GM12878 (cell line): ENCODE measurements at regions not wholly inside any gene's neighbourhood (a gene's known extent, or its start where the extent isn't known, plus 50 kb on each side); places are given as distances from the start of the nearest gene placed in this dataset.
A peak's percentile ranks its signal among the peaks of the same experiment; 100 is the strongest.

ENCODE experiments used
- E2F4 ChIP-seq: IDR thresholded peaks from 2 replicates; pipeline ENCODE4 v1.6.1; 2012; ENCODE audit warnings: low read depth, low read length, improper control_type of control experiment
- JUNB ChIP-seq: IDR thresholded peaks from 2 replicates; pipeline ENCODE4 v1.6.1; 2016; ENCODE audit warnings: antibody characterized with exemption, mild to moderate bottlenecking
- JUND ChIP-seq: IDR thresholded peaks from 2 replicates; pipeline ENCODE4 v1.6.1; 2012; ENCODE audit warnings: low read depth, mild to moderate bottlenecking, low read length, improper control_type of control experiment, moderate library complexity
- POU2F2 ChIP-seq: IDR thresholded peaks from 3 replicates; pipeline ENCODE4 v1.6.1; 2011; ENCODE audit warnings: low read depth, mild to moderate bottlenecking, low read length, borderline replicate concordance
- RCOR1 ChIP-seq: conservative IDR thresholded peaks from 2 replicates; pipeline ENCODE4 v1.6.1; 2012; ENCODE audit warnings: low read depth, low read length, improper control_type of control experiment
- TF ChIP-seq, protein P1 (sequence below): fragments of 150-350 bp; IDR thresholded peaks from 2 replicates; pipeline ENCODE4 v1.6.1; 2016; ENCODE audit warnings: low read depth, low read length

- TF ChIP-seq, protein P1, sequence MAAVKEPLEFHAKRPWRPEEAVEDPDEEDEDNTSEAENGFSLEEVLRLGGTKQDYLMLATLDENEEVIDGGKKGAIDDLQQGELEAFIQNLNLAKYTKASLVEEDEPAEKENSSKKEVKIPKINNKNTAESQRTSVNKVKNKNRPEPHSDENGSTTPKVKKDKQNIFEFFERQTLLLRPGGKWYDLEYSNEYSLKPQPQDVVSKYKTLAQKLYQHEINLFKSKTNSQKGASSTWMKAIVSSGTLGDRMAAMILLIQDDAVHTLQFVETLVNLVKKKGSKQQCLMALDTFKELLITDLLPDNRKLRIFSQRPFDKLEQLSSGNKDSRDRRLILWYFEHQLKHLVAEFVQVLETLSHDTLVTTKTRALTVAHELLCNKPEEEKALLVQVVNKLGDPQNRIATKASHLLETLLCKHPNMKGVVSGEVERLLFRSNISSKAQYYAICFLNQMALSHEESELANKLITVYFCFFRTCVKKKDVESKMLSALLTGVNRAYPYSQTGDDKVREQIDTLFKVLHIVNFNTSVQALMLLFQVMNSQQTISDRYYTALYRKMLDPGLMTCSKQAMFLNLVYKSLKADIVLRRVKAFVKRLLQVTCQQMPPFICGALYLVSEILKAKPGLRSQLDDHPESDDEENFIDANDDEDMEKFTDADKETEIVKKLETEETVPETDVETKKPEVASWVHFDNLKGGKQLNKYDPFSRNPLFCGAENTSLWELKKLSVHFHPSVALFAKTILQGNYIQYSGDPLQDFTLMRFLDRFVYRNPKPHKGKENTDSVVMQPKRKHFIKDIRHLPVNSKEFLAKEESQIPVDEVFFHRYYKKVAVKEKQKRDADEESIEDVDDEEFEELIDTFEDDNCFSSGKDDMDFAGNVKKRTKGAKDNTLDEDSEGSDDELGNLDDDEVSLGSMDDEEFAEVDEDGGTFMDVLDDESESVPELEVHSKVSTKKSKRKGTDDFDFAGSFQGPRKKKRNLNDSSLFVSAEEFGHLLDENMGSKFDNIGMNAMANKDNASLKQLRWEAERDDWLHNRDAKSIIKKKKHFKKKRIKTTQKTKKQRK: no peak
- 0 out of 2 replicates have a peak, but pooled peaks have one; percentile 46 for TF ChIP-seq RCOR1
- no peak for TF ChIP-seq JUND
- no peak for TF ChIP-seq E2F4
- 0 out of 2 replicates have a peak, but pooled peaks have one; percentile 11 for TF ChIP-seq JUNB
- peak; percentile 70; the same call in 1 of the 3 replicates for TF ChIP-seq POU2F2
Observed at GRCh38 chr5:68378204-68378820, 162.8 kb downstream of the PIK3R1 start (continued).
